Naive thymus-derived CD4-positive, alpha-beta T cell (primary cell): ENCODE measurements at regions not wholly inside any gene's neighbourhood (a gene's known extent, or its start where the extent isn't known, plus 50 kb on each side); places are given as distances from the start of the nearest gene placed in this dataset.

Experiments used
- ATAC-seq: fragments of 150-1000 bp; cut with Tn5 transposase; 2 replicates; pipeline ENCODE4 v1.10.0; 2021; ENCODE audit warnings: mild to moderate bottlenecking, moderate library complexity
- CTCF ChIA-PET: fragments of 350-600 bp; sonication (Branson Sonifier 250); formaldehyde crosslinking; loops from one replicate; lab custom pipeline; 2021; ENCODE audit warnings: antibody characterized with exemption; lab: Charles Lee
- POLR2A ChIA-PET: fragments of 350-600 bp; sonication (Branson Sonifier 250); formaldehyde crosslinking; loops from one replicate; lab custom pipeline; 2021; ENCODE audit warnings: antibody characterized with exemption, inconsistent platforms; lab: Charles Lee
- DNase-seq, 9 donors: peaks; one replicate each; pipeline versions ENCODE4 v3.0.0 to v3.0.0-alpha.2; 2020 to 2022; ENCODE audit warnings: mixed read lengths in 1 of 9
- H3K27ac ChIP-seq: one replicate; pipeline ENCODE4 v1.7.0; 2013; ENCODE audit warnings: mild to moderate bottlenecking, low read depth, low read length, moderate library complexity
- H3K27me3 ChIP-seq, 2 donors: one replicate each; pipeline ENCODE4 v1.7.0; 2013; ENCODE audit warnings: low read length in 2 of 2, mild to moderate bottlenecking in 2 of 2, moderate library complexity in 2 of 2; ENCODE audit not compliant: control insufficient read depth in 2 of 2, insufficient read depth in 2 of 2
- H3K36me3 ChIP-seq, 3 experiments: 1 replicate in 2 of 3; 2 replicates in 1 of 3; pipeline ENCODE4 v1.7.0; 2013; ENCODE audit warnings: low read length in 3 of 3, mild to moderate bottlenecking in 3 of 3, moderate library complexity in 1 of 3; ENCODE audit not compliant: insufficient read depth in 3 of 3, control insufficient read depth in 2 of 3
- H3K4me1 ChIP-seq, 2 donors: one replicate each; pipeline ENCODE4 v1.7.0; 2013; ENCODE audit warnings: low read length in 2 of 2, mild to moderate bottlenecking in 2 of 2, moderate library complexity in 1 of 2; ENCODE audit not compliant: control insufficient read depth in 2 of 2, insufficient read depth in 2 of 2
- H3K4me3 ChIP-seq: 2 replicates; pipeline ENCODE4 v1.7.0; 2013; ENCODE audit warnings: mild to moderate bottlenecking, low read length
- H3K9me3 ChIP-seq, 3 experiments: 1 replicate in 2 of 3; 2 replicates in 1 of 3; pipeline ENCODE4 v1.7.0; 2013; ENCODE audit warnings: low read length in 3 of 3; ENCODE audit not compliant: control insufficient read depth in 2 of 3
- H3K27ac Mint-ChIP-seq, 9 donors: one replicate each; pipeline ENCODE4 v1.8.0; 2020 to 2022; ENCODE audit warnings: mixed read lengths in 9 of 9, mild to moderate bottlenecking in 8 of 9, moderate library complexity in 5 of 9, inconsistent platforms in 2 of 9
- H3K27me3 Mint-ChIP-seq, 5 donors: one replicate each; pipeline ENCODE4 v1.8.0; 2021 to 2022; ENCODE audit warnings: mixed read lengths in 5 of 5, mild to moderate bottlenecking in 1 of 5
- H3K36me3 Mint-ChIP-seq, 5 donors: one replicate each; pipeline ENCODE4 v1.8.0; 2020 to 2022; ENCODE audit warnings: mixed read lengths in 5 of 5, mild to moderate bottlenecking in 3 of 5, inconsistent platforms in 1 of 5
- H3K4me1 Mint-ChIP-seq, 7 donors: one replicate each; pipeline ENCODE4 v1.8.0; 2020 to 2022; ENCODE audit warnings: mixed read lengths in 7 of 7, mild to moderate bottlenecking in 3 of 7, inconsistent platforms in 1 of 7
- H3K4me3 Mint-ChIP-seq, 10 donors: one replicate each; pipeline ENCODE4 v1.8.0; 2020 to 2022; ENCODE audit warnings: mild to moderate bottlenecking in 10 of 10, mixed read lengths in 10 of 10, moderate library complexity in 6 of 10, inconsistent platforms in 2 of 10
- H3K9me3 Mint-ChIP-seq, 11 donors: one replicate each; pipeline ENCODE4 v1.8.0; 2020 to 2022; ENCODE audit warnings: mixed read lengths in 11 of 11, mild to moderate bottlenecking in 4 of 11, inconsistent platforms in 1 of 11, moderate library complexity in 1 of 11
- intact Hi-C, 2 donors: fragments of 100-400 bp; cut with micrococcal nuclease; formaldehyde crosslinking; loops; one replicate each; pipeline ENCODE4 v1.15.1; 2023

DNA sequence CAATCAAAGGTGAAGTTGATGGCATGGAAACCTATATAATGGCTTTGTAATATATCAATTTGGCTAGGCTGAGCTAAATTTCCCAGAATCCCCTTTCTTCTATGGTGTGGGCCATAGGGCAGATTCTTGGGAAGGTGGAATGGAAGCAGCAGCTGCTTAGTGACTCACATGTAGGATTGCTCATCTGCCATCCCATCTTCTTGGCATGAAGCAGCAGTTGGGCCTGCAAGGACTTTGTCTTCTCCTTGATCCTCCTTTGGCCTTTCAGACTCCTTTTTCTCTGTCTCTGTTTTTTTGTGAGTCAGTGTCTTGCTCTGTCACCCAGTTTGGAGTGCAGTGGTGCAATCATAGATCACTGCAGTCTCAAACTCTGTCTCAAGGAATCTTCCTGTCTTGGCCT, 52.6 kb upstream of the CEP162 start:
- Histone ChIP-seq H3K27ac (no peak overlapping the region), H3K9me3 (no peaks in the 10 kb centered on the region), H3K27me3 (no peaks in the 10 kb centered on the region), H3K4me3 (no peak overlapping the region), H3K4me1 (no peaks in the 10 kb centered on the region), H3K36me3 (no peaks in the 10 kb centered on the region)
- ChIA-PET POLR2A (no interaction called here), CTCF (no interaction called here)
- intact Hi-C loops: no loop called here
- Mint-ChIP-seq H3K27ac (no peak overlapping the region), H3K4me1 (no peaks in the 10 kb centered on the region), H3K9me3 (peaks cover 0 to 4% (median 0%) of the 10 kb centered on the region in 11 donors), H3K36me3 (no peaks in the 10 kb centered on the region), H3K27me3 (peaks cover 3 to 24% (median 14%) of the 10 kb centered on the region in 5 donors), H3K4me3 (no peak overlapping the region)
- no peak for ATAC-seq
- DNase-seq: no peak

DNA sequence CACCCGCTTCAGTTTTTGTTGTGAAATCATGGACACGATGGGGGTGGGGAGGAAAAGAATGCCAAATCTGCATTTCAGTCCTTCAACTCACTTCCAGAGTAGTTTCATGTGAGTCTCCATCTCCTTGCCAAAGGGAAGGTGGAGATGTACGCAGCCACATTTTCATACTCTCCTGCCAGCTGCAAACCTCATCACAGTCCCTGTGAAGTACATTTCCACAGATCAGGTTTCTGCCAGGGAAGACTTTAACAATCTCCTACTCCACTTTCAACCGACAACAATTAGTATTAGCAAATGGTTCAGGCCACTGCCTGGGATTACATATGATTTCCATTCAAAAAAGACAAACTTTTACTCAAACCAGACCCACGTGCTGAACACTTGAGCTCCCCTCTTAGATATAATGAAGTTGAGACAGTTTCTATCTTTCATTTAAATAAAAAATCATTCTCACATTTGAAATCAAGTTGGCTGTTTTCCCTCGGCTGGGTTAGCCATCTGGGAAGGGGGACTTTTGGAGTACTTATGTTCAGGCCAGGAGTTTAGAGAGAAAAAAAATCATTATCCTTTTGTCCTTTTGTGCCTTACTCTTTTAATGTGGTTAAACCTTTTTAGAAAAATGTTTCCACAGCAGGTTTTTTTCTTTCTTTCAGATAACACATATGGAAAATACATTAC, 51.0 kb upstream of the CEP162 start:
- Mint-ChIP-seq H3K27me3 (peaks cover 3 to 26% (median 19%) of the 10 kb centered on the region in 5 donors), H3K27ac (no peak overlapping the region), H3K36me3 (no peaks in the 10 kb centered on the region), H3K4me3 (no peak overlapping the region), H3K9me3 (peaks cover 0 to 2% (median 0%) of the 10 kb centered on the region in 11 donors), H3K4me1 (no peaks in the 10 kb centered on the region)
- ChIA-PET CTCF (no interaction called here), POLR2A (no interaction called here)
- Histone ChIP-seq H3K9me3 (no peaks in the 10 kb centered on the region), H3K4me3 (no peak overlapping the region), H3K36me3 (no peaks in the 10 kb centered on the region), H3K27ac (no peak overlapping the region), H3K27me3 (no peaks in the 10 kb centered on the region), H3K4me1 (no peaks in the 10 kb centered on the region)
- intact Hi-C loops: no loop called here
- no peak for ATAC-seq
- no peak for DNase-seq
